GM18858 (cell line): ENCODE measurements at regions not wholly inside any gene's neighbourhood (a gene's known extent, or its start where the extent isn't known, plus 50 kb on each side); places are given as distances from the start of the nearest gene placed in this dataset.
A peak's percentile ranks its signal among the peaks of the same experiment; 100 is the strongest.
"Not testable (repeated sequence)": the region's sequence is repeated elsewhere in the genome, so short reads cannot be mapped to it uniquely, and the experiment has no call there.

ENCODE experiments used
- ATAC-seq: cut with Tn5 transposase; IDR thresholded peaks from one replicate; pipeline ENCODE4 v1.9.1; 2021; ENCODE audit not compliant: unreplicated experiment

GRCh38 chr13:71382285-71382684, 484.7 kb downstream of the DACH1 start:
- no peak for ATAC-seq

GRCh38 chr13:71380191-71380590, 486.8 kb downstream of the DACH1 start:
- ATAC-seq: no peak

GRCh38 chr13:71378961-71379905, 487.8 kb downstream of the DACH1 start:
- no peak for ATAC-seq

- no peak for ATAC-seq
Measured at GRCh38 chr13:71374471-71375049, 492.4 kb downstream of the DACH1 start.

GRCh38 chr13:71368336-71368735, 498.7 kb downstream of the DACH1 start:
- no peak for ATAC-seq

GRCh38 chr13:71360041-71360440, 507.0 kb downstream of the DACH1 start:
- no peak for ATAC-seq

- ATAC-seq: no peak
Measured at GRCh38 chr13:71359641-71360040, 507.4 kb downstream of the DACH1 start.

- ATAC-seq: no peak
Measured at GRCh38 chr13:71358218-71358617, 508.8 kb downstream of the DACH1 start.

GRCh38 chr13:71355010-71355409, 512.0 kb downstream of the DACH1 start:
- no peak for ATAC-seq

GRCh38 chr13:71350886-71351285, 516.1 kb downstream of the DACH1 start:
- no peak for ATAC-seq

GRCh38 chr13:71345856-71346255, 521.1 kb downstream of the DACH1 start:
- ATAC-seq: not testable (repeated sequence)

- no peak for ATAC-seq
Measured at GRCh38 chr13:71339736-71340135, 527.3 kb downstream of the DACH1 start.

GRCh38 chr13:71339005-71339404, 528.0 kb downstream of the DACH1 start:
- ATAC-seq: no peak

- ATAC-seq: no peak
Measured at GRCh38 chr13:71338070-71338469, 528.9 kb downstream of the DACH1 start.

- no peak for ATAC-seq
Measured at GRCh38 chr13:71327266-71327665, 539.7 kb downstream of the DACH1 start.

GRCh38 chr13:71325556-71325955, 541.4 kb downstream of the DACH1 start:
- no peak for ATAC-seq

- ATAC-seq: no peak
Measured at GRCh38 chr13:71323266-71323665, 543.7 kb downstream of the DACH1 start.

- peak; percentile 48 for ATAC-seq
Measured at GRCh38 chr13:71320452-71320851, 546.6 kb downstream of the DACH1 start.

- ATAC-seq: no peak
Measured at GRCh38 chr13:71316792-71317363, 550.1 kb downstream of the DACH1 start.

- no peak for ATAC-seq
Measured at GRCh38 chr13:71312923-71313322, 554.1 kb downstream of the DACH1 start.

GRCh38 chr13:71309905-71310304, 557.1 kb downstream of the DACH1 start:
- ATAC-seq: no peak

GRCh38 chr13:71306821-71307220, 560.2 kb downstream of the DACH1 start:
- ATAC-seq: no peak
